A673 (cell line): ENCODE measurements at regions not wholly inside any gene's neighbourhood (a gene's known extent, or its start where the extent isn't known, plus 50 kb on each side); places are given as distances from the start of the nearest gene placed in this dataset.

Experiments
- CTCF ChIP-seq: fragments of 300-800, 200-600 bp; sonication (generic); conservative IDR thresholded peaks from 2 replicates; pipeline ENCODE4 v1.5.1; 2017; ENCODE audit warnings: low read depth, mild to moderate bottlenecking, antibody characterized with exemption, low read length, moderate library complexity, mixed read lengths
- EZH2 ChIP-seq: fragments of 200-600 bp; sonication (generic); IDR thresholded peaks from 2 replicates; pipeline ENCODE4 v1.6.1; 2017; ENCODE audit warnings: borderline replicate concordance, low read depth, mild to moderate bottlenecking, mixed read lengths, antibody characterized with exemption, low read length; ENCODE audit not compliant: poor library complexity, severe bottlenecking

GRCh38 chr5:91494447-91494996, 111.4 kb upstream of the ARRDC3 start:
- TF ChIP-seq CTCF (no peak), EZH2 (no peak)
